Muscle of leg (tissue), 3 donors: ENCODE measurements at regions not wholly inside any gene's neighbourhood (a gene's known extent, or its start where the extent isn't known, plus 50 kb on each side); places are given as distances from the start of the nearest gene placed in this dataset.
A peak's percentile ranks its signal among the peaks of the same experiment; 100 is the strongest.

Experiments used
- DNase-seq: peaks from one replicate; pipeline ENCODE4 v3.0.0; 2013
- H3K27ac ChIP-seq: one replicate; pipeline ENCODE4 v1.5.1; 2013; ENCODE audit warnings: mild to moderate bottlenecking, low read length, control low read depth
- H3K27me3 ChIP-seq: one replicate; pipeline ENCODE4 v1.6.1; 2013; ENCODE audit warnings: low read length; ENCODE audit not compliant: control insufficient read depth, insufficient read depth
- H3K36me3 ChIP-seq: one replicate; pipeline ENCODE4 v1.6.1; 2013; ENCODE audit warnings: low read length; ENCODE audit not compliant: control insufficient read depth, insufficient read depth
- H3K4me1 ChIP-seq: one replicate; pipeline ENCODE4 v1.6.1; 2013; ENCODE audit warnings: low read length; ENCODE audit not compliant: control insufficient read depth, insufficient read depth
- H3K4me3 ChIP-seq: one replicate; pipeline ENCODE4 v1.5.1; 2013; ENCODE audit warnings: low read length, control low read depth
- H3K9me3 ChIP-seq: replicated peaks from 2 replicates; pipeline ENCODE4 v1.6.1; 2013; ENCODE audit warnings: low read depth, low read length; ENCODE audit not compliant: control insufficient read depth
- WGBS: methylation state at CpG from one replicate; pipeline ENCODE4 v1.1.5; 2013; ENCODE audit warnings: missing lambda C conversion rate; ENCODE audit not compliant: insufficient coverage; 5-methylcytosine and 5-hydroxymethylcytosine counted together

- no peaks in the 10 kb centered on the region for H3K27me3 ChIP-seq
- no peaks in the 10 kb centered on the region for H3K36me3 ChIP-seq
- WGBS: no CpG with 5 or more reads among the region's 2 CpGs
- no peak overlapping the region for H3K4me3 ChIP-seq
- H3K27ac ChIP-seq: no peak overlapping the region
- H3K9me3 ChIP-seq: no peaks in the 10 kb centered on the region
- no peaks in the 10 kb centered on the region for H3K4me1 ChIP-seq
- no peak for DNase-seq
These were observed 487.2 kb upstream of the LCORL start for GRCh38 chr4:18508786-18509185.

- Histone ChIP-seq H3K27me3 (no peaks in the 10 kb centered on the region), H3K4me3 (no peak overlapping the region), H3K36me3 (no peaks in the 10 kb centered on the region), H3K27ac (no peak overlapping the region), H3K9me3 (peaks cover 8% of the 10 kb centered on the region), H3K4me1 (no peaks in the 10 kb centered on the region)
- no peak for DNase-seq
These were observed 459.4 kb upstream of the LCORL start for GRCh38 chr4:18480928-18481327.

DNA sequence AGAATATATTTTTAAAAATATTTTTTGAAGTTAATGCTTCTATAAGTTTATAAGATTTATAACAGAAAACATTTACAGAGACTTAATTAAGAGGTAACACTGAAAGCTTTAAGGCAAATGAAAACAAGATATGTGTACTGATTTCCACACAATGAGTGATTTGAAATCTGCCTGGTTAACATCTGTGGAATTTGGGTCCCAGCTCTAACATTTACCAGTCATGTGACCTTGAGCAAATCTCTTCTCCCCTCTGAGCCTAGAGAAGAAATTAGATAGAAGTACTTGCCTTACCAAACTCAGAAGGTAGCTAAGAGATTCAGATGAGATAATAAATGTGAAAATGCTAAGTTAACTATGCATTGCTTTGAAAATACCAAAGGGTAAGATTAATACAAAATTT is 458.8 kb upstream of the LCORL start:
- no peaks in the 10 kb centered on the region for H3K27me3 ChIP-seq
- no peaks in the 10 kb centered on the region for H3K4me1 ChIP-seq
- H3K27ac ChIP-seq: no peak overlapping the region
- no peaks in the 10 kb centered on the region for H3K36me3 ChIP-seq
- no peak overlapping the region for H3K4me3 ChIP-seq
- H3K9me3 ChIP-seq: peaks cover 8% of the 10 kb centered on the region
- DNase-seq: no peak

DNA sequence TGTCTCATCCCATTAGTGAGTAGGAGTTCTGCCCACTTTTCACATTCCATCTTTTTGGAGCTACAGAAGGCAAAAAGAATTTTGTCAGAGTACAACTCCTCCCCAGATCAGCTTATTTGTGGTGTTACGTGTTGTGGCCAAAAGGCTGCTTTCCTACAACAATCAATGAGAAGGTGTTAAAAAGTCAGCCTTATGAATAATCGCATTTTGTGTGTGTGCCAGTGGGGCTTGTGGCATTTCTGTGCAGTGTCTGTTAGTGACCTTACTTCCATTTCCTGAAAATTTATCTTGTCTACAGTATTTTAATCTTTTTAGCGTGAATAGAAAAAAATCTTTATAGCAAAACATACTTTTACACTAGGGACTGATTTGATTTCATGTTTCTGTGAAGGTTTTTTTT is 458.3 kb upstream of the LCORL start:
- Histone ChIP-seq H3K9me3 (peaks cover 7% of the 10 kb centered on the region), H3K36me3 (no peaks in the 10 kb centered on the region), H3K27me3 (no peaks in the 10 kb centered on the region), H3K27ac (no peak overlapping the region), H3K4me1 (no peaks in the 10 kb centered on the region), H3K4me3 (no peak overlapping the region)
- no CpG with 5 or more reads among the region's 3 CpGs for WGBS
- no peak for DNase-seq

GRCh38 chr4:18463987-18464559 is 442.5 kb upstream of the LCORL start:
- DNase-seq: no peak
- Histone ChIP-seq H3K27ac (no peak overlapping the region), H3K9me3 (no peaks in the 10 kb centered on the region), H3K4me3 (no peak overlapping the region), H3K36me3 (no peaks in the 10 kb centered on the region), H3K27me3 (no peaks in the 10 kb centered on the region), H3K4me1 (no peaks in the 10 kb centered on the region)
- 78% methylated on average over 4 of the region's 4 CpGs for WGBS

GRCh38 chr4:18458465-18458864 is 436.9 kb upstream of the LCORL start:
- H3K27ac ChIP-seq: no peak overlapping the region
- H3K36me3 ChIP-seq: no peaks in the 10 kb centered on the region
- no peaks in the 10 kb centered on the region for H3K4me1 ChIP-seq
- no peak overlapping the region for H3K4me3 ChIP-seq
- H3K27me3 ChIP-seq: no peaks in the 10 kb centered on the region
- no peak for DNase-seq
- WGBS: 90% methylated on average over 2 of the region's 3 CpGs
- H3K9me3 ChIP-seq: no peaks in the 10 kb centered on the region

- Histone ChIP-seq H3K9me3 (no peaks in the 10 kb centered on the region), H3K27ac (no peak overlapping the region), H3K4me3 (no peak overlapping the region), H3K36me3 (no peaks in the 10 kb centered on the region), H3K4me1 (no peaks in the 10 kb centered on the region), H3K27me3 (no peaks in the 10 kb centered on the region)
- 85% methylated on average over 2 of the region's 3 CpGs for WGBS
- no peak for DNase-seq
These were observed 432.8 kb upstream of the LCORL start for GRCh38 chr4:18454349-18454748.

GRCh38 chr4:18445110-18445509 is 423.6 kb upstream of the LCORL start:
- H3K4me1 ChIP-seq: no peaks in the 10 kb centered on the region
- DNase-seq: no peak
- H3K27ac ChIP-seq: no peak overlapping the region
- no peaks in the 10 kb centered on the region for H3K9me3 ChIP-seq
- WGBS: no CpG with 5 or more reads among the region's 4 CpGs
- no peaks in the 10 kb centered on the region for H3K27me3 ChIP-seq
- no peaks in the 10 kb centered on the region for H3K36me3 ChIP-seq
- H3K4me3 ChIP-seq: no peak overlapping the region

DNA sequence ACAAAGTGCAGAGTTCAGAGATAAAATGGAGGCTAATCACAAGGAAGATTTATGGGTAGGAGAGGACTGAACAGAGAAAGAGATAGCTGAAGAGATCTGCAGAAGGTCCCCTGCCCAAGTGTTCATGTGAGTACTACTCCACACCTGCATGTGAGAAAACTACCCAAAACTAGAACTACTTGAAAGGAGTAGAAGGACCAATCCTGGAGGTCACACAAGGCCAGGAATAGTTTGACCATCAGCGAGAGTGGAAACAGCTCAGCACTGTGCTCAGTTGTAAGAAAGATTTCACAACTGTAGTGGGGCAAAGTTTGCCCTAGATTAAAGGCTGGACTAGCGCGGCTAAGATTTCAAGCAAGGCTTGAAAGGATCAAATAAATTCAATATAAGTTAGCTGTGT is 422.7 kb upstream of the LCORL start:
- H3K27me3 ChIP-seq: no peaks in the 10 kb centered on the region
- no peaks in the 10 kb centered on the region for H3K9me3 ChIP-seq
- H3K4me1 ChIP-seq: no peaks in the 10 kb centered on the region
- no peak overlapping the region for H3K4me3 ChIP-seq
- DNase-seq: no peak
- WGBS: 86% methylated on average over 1 of the region's 3 CpGs
- H3K36me3 ChIP-seq: no peaks in the 10 kb centered on the region
- no peak overlapping the region for H3K27ac ChIP-seq

- Histone ChIP-seq H3K4me3 (no peak overlapping the region), H3K27ac (no peak overlapping the region), H3K27me3 (no peaks in the 10 kb centered on the region), H3K36me3 (no peaks in the 10 kb centered on the region), H3K4me1 (no peaks in the 10 kb centered on the region), H3K9me3 (no peaks in the 10 kb centered on the region)
- WGBS: no CpG with 5 or more reads among the region's 1 CpG
- no peak for DNase-seq
These were observed 421.4 kb upstream of the LCORL start for GRCh38 chr4:18442957-18443356.

DNA sequence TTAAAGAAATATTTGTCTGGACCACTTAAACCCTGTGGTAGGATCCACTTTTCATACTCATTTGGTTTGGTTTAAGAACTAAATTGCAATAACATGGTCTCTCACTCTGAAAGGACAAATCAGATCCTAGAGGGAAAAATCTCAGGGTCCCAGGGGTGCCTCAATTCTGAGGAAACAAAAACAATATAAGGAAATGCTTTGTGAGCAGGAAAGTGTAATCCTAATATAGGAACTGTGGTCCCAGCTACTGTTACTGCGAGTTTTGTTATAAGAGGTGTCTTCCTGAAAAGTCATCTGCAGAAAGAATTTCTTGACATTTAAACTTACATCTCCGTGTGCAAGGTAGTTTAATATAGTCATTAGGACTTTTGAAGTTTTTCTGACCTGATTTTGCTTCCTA is 420.1 kb upstream of the LCORL start:
- WGBS: 80% methylated on average over 1 of the region's 2 CpGs
- H3K27ac ChIP-seq: no peak overlapping the region
- DNase-seq: peak; percentile 13

More for the DNA sequence above, 420.1 kb upstream of the LCORL start:
- Histone ChIP-seq H3K9me3 (no peaks in the 10 kb centered on the region), H3K27me3 (no peaks in the 10 kb centered on the region), H3K4me1 (no peaks in the 10 kb centered on the region), H3K4me3 (no peak overlapping the region), H3K36me3 (no peaks in the 10 kb centered on the region)
